Transverse colon (tissue), 4 donors: ENCODE measurements at regions not wholly inside any gene's neighbourhood (a gene's known extent, or its start where the extent isn't known, plus 50 kb on each side); places are given as distances from the start of the nearest gene placed in this dataset.

ENCODE experiments used
- DNase-seq: peaks from one replicate; pipeline ENCODE4 v3.0.0-alpha.2; 2019
- H3K27ac ChIP-seq, 4 donors: fragments of 200-600 bp; sonication (generic); 2 replicates each; pipeline ENCODE4 v1.5.1; 2016 to 2018; ENCODE audit warnings: inconsistent platforms in 4 of 4
- H3K27me3 ChIP-seq: fragments of 200-600 bp; sonication (generic); 2 replicates; pipeline ENCODE4 v1.5.1; 2017; ENCODE audit warnings: inconsistent platforms
- H3K36me3 ChIP-seq, 4 donors: fragments of 200-600 bp; sonication (generic); 2 replicates each; pipeline ENCODE4 v1.5.1; 2017 to 2019; ENCODE audit warnings: inconsistent platforms in 4 of 4
- H3K4me1 ChIP-seq, 4 donors: fragments of 200-600 bp; sonication (generic); 2 replicates each; pipeline ENCODE4 v1.5.1; 2017 to 2020; ENCODE audit warnings: inconsistent platforms in 4 of 4
- H3K4me3 ChIP-seq, 4 donors: fragments of 200-600 bp; sonication (generic); 1 replicate in 1 of 4; 2 replicates in 3 of 4; pipeline versions ENCODE4 v1.5.1 to v1.6.1; 2017 to 2019; ENCODE audit warnings: inconsistent platforms in 4 of 4
- H3K9me3 ChIP-seq, 2 donors: fragments of 200-600 bp; sonication (generic); 2 replicates each; pipeline ENCODE4 v1.5.1; 2017 to 2019; ENCODE audit warnings: inconsistent platforms in 2 of 2
- EP300 ChIP-seq: sonication (generic); formaldehyde crosslinking; IDR thresholded peaks from one replicate; pipeline ENCODE4 v1.6.1; 2017; ENCODE audit warnings: antibody characterized with exemption, low read depth
- POLR2A ChIP-seq: fragments of 450-650 bp; IDR thresholded peaks from one replicate; pipeline ENCODE4 v1.6.1; 2016; ENCODE audit warnings: antibody characterized with exemption, mild to moderate bottlenecking, moderate library complexity
- POLR2AphosphoS5 ChIP-seq, 3 donors: sonication (generic); formaldehyde crosslinking; IDR thresholded peaks; one replicate each; pipeline ENCODE4 v1.6.1; 2016; ENCODE audit warnings: antibody characterized with exemption in 3 of 3
- WGBS, 2 donors: methylation state at CpG; one replicate each; pipeline ENCODE4 v1.1.5; 2018; ENCODE audit warnings: low coverage in 1 of 2; 5-methylcytosine and 5-hydroxymethylcytosine counted together
- in situ Hi-C, 4 donors: fragments of 200-750 bp; cut with MboI; loops; one replicate each; pipeline versions ENCODE4 v1.15.0 to v1.15.1; 2017; ENCODE audit warnings: low sequenced_read_pairs in 3 of 4, low pct_ligation_motif_present in 1 of 4, low pct_unique_long_range_greater_than_20kb in 1 of 4
- intact Hi-C: fragments of 100-400 bp; cut with DNase I; formaldehyde crosslinking; loops from one replicate; pipeline ENCODE4 v1.15.1; 2023; ENCODE audit warnings: low total_unique reads
- TF ChIP-seq, protein P1 (sequence below), 5 experiments: fragments of 200-600 bp in 3 of 5; fragments of 450-650 bp in 2 of 5; sonication (generic) in 3 of 5; IDR thresholded peaks; 1 replicate in 2 of 5; 2 replicates in 3 of 5; pipeline ENCODE4 v1.5.1; 2016 to 2017; ENCODE audit warnings: antibody characterized with exemption in 5 of 5, inconsistent platforms in 3 of 5, mild to moderate bottlenecking in 2 of 5, moderate library complexity in 1 of 5

DNA sequence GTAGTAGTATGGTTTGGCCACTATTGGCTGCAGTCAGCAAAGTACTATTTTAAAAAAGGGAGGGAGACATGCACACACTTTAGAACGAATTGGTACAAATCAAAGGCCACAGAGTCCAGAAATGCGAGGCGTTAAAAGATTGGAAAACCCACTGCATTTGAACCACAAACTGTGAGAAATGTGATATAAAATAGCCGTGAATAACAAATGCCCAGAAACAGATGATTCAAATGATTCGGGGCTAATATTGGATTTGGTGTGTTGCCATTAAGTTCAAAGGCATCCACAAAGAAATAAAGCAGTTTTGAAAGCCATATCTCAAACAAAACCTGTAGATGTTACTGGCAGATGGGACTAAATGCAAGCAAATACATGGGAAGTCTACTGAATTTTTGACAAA lies 140.9 kb upstream of the HMHB1 start:
- DNase-seq: no peak
- TF ChIP-seq EP300 (no peak), POLR2A (no peak), POLR2AphosphoS5 (IDR thresholded peaks at IDR 0.05) (no peak)
- TF ChIP-seq, protein P1, sequence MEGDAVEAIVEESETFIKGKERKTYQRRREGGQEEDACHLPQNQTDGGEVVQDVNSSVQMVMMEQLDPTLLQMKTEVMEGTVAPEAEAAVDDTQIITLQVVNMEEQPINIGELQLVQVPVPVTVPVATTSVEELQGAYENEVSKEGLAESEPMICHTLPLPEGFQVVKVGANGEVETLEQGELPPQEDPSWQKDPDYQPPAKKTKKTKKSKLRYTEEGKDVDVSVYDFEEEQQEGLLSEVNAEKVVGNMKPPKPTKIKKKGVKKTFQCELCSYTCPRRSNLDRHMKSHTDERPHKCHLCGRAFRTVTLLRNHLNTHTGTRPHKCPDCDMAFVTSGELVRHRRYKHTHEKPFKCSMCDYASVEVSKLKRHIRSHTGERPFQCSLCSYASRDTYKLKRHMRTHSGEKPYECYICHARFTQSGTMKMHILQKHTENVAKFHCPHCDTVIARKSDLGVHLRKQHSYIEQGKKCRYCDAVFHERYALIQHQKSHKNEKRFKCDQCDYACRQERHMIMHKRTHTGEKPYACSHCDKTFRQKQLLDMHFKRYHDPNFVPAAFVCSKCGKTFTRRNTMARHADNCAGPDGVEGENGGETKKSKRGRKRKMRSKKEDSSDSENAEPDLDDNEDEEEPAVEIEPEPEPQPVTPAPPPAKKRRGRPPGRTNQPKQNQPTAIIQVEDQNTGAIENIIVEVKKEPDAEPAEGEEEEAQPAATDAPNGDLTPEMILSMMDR (IDR thresholded peaks at IDR 0.05): no peak
- Histone ChIP-seq H3K36me3 (no peaks in the 10 kb centered on the region), H3K27me3 (no peaks in the 10 kb centered on the region), H3K4me3 (no peak overlapping the region), H3K27ac (no peak overlapping the region), H3K4me1 (no peaks in the 10 kb centered on the region), H3K9me3 (no peaks in the 10 kb centered on the region)
- intact Hi-C loops (no loop called here), in situ Hi-C loops (no loop called here)
- 90 to 93% methylated on average over 5 of the region's 5 CpGs for WGBS, 2 donors

DNA sequence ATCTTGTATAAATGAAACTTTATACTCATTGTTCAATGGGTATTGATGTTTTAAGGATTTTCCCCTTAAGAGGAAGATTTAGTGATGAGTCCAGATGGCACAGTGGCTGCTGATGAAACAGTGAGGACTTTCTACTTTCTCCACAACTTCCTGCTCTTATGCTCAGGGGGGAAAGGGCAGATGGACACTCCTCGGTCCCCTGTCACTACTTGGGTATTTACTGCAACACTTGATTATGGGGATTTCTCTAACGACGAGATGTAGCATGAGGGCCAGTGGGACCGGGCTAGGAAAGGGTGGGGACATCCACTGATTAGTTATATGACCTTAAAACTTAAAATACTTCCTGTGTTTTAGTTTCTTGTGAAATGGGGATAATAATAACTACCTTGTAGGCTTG lies 146.1 kb upstream of the HMHB1 start:
- DNase-seq: no peak
- WGBS, 2 donors: 77 to 78% methylated on average over 3 to 4 of the region's 4 CpGs
- H3K4me3 ChIP-seq: no peak overlapping the region
- intact Hi-C loops (no loop called here), in situ Hi-C loops (no loop called here)
- TF ChIP-seq EP300: no peak
- TF ChIP-seq, protein P1 (IDR thresholded peaks at IDR 0.05): no peak
- no peak for TF ChIP-seq POLR2A
- TF ChIP-seq POLR2AphosphoS5 (IDR thresholded peaks at IDR 0.05): no peak
- no peaks in the 10 kb centered on the region for H3K36me3 ChIP-seq
- H3K4me1 ChIP-seq: no peaks in the 10 kb centered on the region
- H3K9me3 ChIP-seq: no peaks in the 10 kb centered on the region
- no peaks in the 10 kb centered on the region for H3K27me3 ChIP-seq
- H3K27ac ChIP-seq: no peak overlapping the region

DNA sequence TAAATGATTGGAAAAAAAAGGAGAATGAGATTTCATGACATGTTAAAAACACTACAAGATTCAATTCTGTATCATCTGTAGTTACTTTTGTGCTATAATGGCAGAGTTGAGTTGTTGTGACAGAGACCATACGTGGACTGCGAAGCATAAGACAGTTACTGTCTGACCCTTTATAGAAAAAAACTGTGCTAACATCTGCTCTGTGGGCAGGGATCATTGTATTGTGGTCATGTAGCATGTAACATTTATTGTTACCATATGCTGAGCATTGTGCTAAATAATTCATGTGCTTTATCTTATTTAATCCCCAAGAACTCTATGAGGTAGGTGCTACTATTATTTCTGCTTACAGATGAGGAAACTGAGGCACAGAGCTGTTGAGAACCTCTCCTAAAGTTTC lies 147.3 kb upstream of the HMHB1 start:
- no peak for DNase-seq
- intact Hi-C loops (no loop called here), in situ Hi-C loops (no loop called here)
- H3K36me3 ChIP-seq: no peaks in the 10 kb centered on the region
- H3K4me3 ChIP-seq: no peak overlapping the region
- no peak overlapping the region for H3K27ac ChIP-seq
- no peaks in the 10 kb centered on the region for H3K9me3 ChIP-seq
- H3K27me3 ChIP-seq: no peaks in the 10 kb centered on the region
- 69 to 90% methylated on average over 2 of the region's 2 CpGs for WGBS, 2 donors
- H3K4me1 ChIP-seq: no peaks in the 10 kb centered on the region
- TF ChIP-seq, protein P1 (IDR thresholded peaks at IDR 0.05): no peak
- no peak for TF ChIP-seq POLR2A
- no peak for TF ChIP-seq EP300
- TF ChIP-seq POLR2AphosphoS5 (IDR thresholded peaks at IDR 0.05): no peak

DNA sequence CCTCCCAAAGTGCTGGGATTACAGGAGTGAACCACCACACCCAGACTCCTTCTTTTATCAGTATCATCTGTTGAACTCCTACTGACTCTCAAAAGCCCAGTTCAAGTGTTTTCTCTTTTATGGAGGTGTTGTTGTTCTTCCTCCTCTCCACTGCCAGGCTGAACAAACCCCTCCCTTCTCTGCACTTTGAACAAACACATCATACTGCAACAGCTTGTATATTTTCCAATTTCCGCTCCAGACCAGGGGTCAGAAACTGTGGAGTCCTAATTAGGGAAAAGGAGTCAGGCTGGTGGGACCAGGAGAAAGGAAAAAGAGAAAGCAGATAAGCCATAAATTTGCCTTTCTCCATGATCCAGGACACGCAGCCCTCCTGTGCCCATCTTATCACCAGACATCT lies 148.1 kb upstream of the HMHB1 start:
- no peak for TF ChIP-seq EP300
- TF ChIP-seq, protein P1 (IDR thresholded peaks at IDR 0.05): no peak
- no peak for TF ChIP-seq POLR2AphosphoS5 (IDR thresholded peaks at IDR 0.05)
- no peak for TF ChIP-seq POLR2A
- H3K9me3 ChIP-seq: no peaks in the 10 kb centered on the region
- intact Hi-C loops: no loop called here
- in situ Hi-C loops: no loop called here
- H3K4me1 ChIP-seq: no peaks in the 10 kb centered on the region
- H3K27me3 ChIP-seq: no peaks in the 10 kb centered on the region
- DNase-seq: no peak
- H3K27ac ChIP-seq: no peak overlapping the region
- H3K36me3 ChIP-seq: no peaks in the 10 kb centered on the region
- no peak overlapping the region for H3K4me3 ChIP-seq
- WGBS, 2 donors: 55 to 75% methylated on average over 2 of the region's 2 CpGs
